Neural cell (in vitro differentiated cells): ENCODE measurements at regions not wholly inside any gene's neighbourhood (a gene's known extent, or its start where the extent isn't known, plus 50 kb on each side); places are given as distances from the start of the nearest gene placed in this dataset.

Source experiments
- H2AFZ ChIP-seq: fragments of 200-600, 300-800 bp; sonication (generic), shearing (Covaris generic); 2 replicates; pipeline ENCODE4 v1.6.0; 2014; ENCODE audit warnings: low read depth, mild to moderate bottlenecking, antibody characterized with exemption, low read length, moderate library complexity
- H3F3A ChIP-seq: fragments of 200-600 bp; shearing (Covaris generic); 2 replicates; pipeline ENCODE4 v1.6.1; 2016; ENCODE audit warnings: mild to moderate bottlenecking, moderate library complexity, mixed read lengths, antibody characterized with exemption, low read length; ENCODE audit not compliant: insufficient read depth, poor library complexity, severe bottlenecking
- H3K27ac ChIP-seq: fragments of 200-600, 300-800 bp; sonication (generic), shearing (Covaris generic); 2 replicates; pipeline ENCODE4 v1.5.1; 2014; ENCODE audit warnings: mild to moderate bottlenecking, low read length, moderate library complexity
- H3K27me3 ChIP-seq: fragments of 300-800, 200-600 bp; sonication (generic), shearing (Covaris generic); 2 replicates; pipeline ENCODE4 v1.6.0; 2014; ENCODE audit warnings: mild to moderate bottlenecking, low read depth, low read length, moderate library complexity; ENCODE audit not compliant: insufficient read depth
- H3K36me3 ChIP-seq: fragments of 300-800, 200-600 bp; sonication (generic), shearing (Covaris generic); 2 replicates; pipeline ENCODE4 v1.5.1; 2014; ENCODE audit warnings: mild to moderate bottlenecking, antibody characterized with exemption, low read length, moderate library complexity; ENCODE audit not compliant: insufficient read depth
- H3K4me2 ChIP-seq: fragments of 300-800, 200-600 bp; sonication (generic), shearing (Covaris generic); 2 replicates; pipeline ENCODE4 v1.6.0; 2014; ENCODE audit warnings: mild to moderate bottlenecking, low read length
- H3K4me3 ChIP-seq: fragments of 300-800, 200-600 bp; sonication (generic), shearing (Covaris generic); 2 replicates; pipeline ENCODE4 v1.5.1; 2014; ENCODE audit warnings: mild to moderate bottlenecking, low read length, moderate library complexity
- H3K79me2 ChIP-seq: fragments of 200-600 bp; shearing (Covaris generic); replicated peaks from 2 replicates; pipeline ENCODE4 v1.6.0; 2014; ENCODE audit warnings: mild to moderate bottlenecking, low read length, moderate library complexity; ENCODE audit not compliant: insufficient read depth
- H3K9ac ChIP-seq: fragments of 300-800, 200-600 bp; sonication (generic), shearing (Covaris generic); 2 replicates; pipeline ENCODE4 v1.6.1; 2016; ENCODE audit warnings: mild to moderate bottlenecking, low read length, mixed read lengths
- H3K9me2 ChIP-seq: fragments of 200-600 bp; shearing (Covaris generic); 2 replicates; pipeline ENCODE4 v1.6.1; 2016; ENCODE audit warnings: mild to moderate bottlenecking, low read length, mixed read lengths; ENCODE audit not compliant: insufficient read depth
- H3K9me3 ChIP-seq: fragments of 200-600, 300-800 bp; sonication (generic), shearing (Covaris generic); 2 replicates; pipeline ENCODE4 v1.6.1; 2016; ENCODE audit warnings: mild to moderate bottlenecking, mixed run types, low read length, moderate library complexity, mixed read lengths
- H4K20me1 ChIP-seq: fragments of 200-600 bp; shearing (Covaris generic); 2 replicates; pipeline ENCODE4 v1.6.1; 2016; ENCODE audit warnings: mild to moderate bottlenecking, mixed run types; ENCODE audit not compliant: insufficient read depth
- CTCF ChIP-seq: fragments of 450-650 bp; IDR thresholded peaks from 2 replicates; pipeline ENCODE4 v1.5.1; 2014; ENCODE audit warnings: antibody characterized with exemption, mild to moderate bottlenecking, moderate library complexity; ENCODE audit not compliant: poor library complexity, severe bottlenecking
- EP300 ChIP-seq: fragments of 450-650 bp; conservative IDR thresholded peaks from 2 replicates; pipeline ENCODE4 v1.6.1; 2014; ENCODE audit warnings: antibody characterized with exemption, mild to moderate bottlenecking, moderate library complexity; ENCODE audit not compliant: poor library complexity, severe bottlenecking
- EZH2 ChIP-seq: fragments of 200-600, 300-800 bp; shearing (Covaris generic), sonication (generic); IDR thresholded peaks from 2 replicates; pipeline ENCODE4 v1.6.1; 2014; ENCODE audit warnings: antibody characterized with exemption, low read length, borderline replicate concordance, mild to moderate bottlenecking; ENCODE audit not compliant: insufficient read depth, poor library complexity, severe bottlenecking
- MXI1 ChIP-seq: fragments of 450-650 bp; conservative IDR thresholded peaks from 2 replicates; pipeline ENCODE4 v1.6.1; 2014; ENCODE audit warnings: antibody characterized with exemption, mild to moderate bottlenecking; ENCODE audit not compliant: poor library complexity, severe bottlenecking
- POLR2AphosphoS5 ChIP-seq: IDR thresholded peaks from 2 replicates; pipeline ENCODE4 v1.6.1; 2012
- RAD21 ChIP-seq: fragments of 450-650 bp; conservative IDR thresholded peaks from 2 replicates; pipeline ENCODE4 v1.6.1; 2014; ENCODE audit warnings: antibody characterized with exemption, mild to moderate bottlenecking, moderate library complexity
- REST ChIP-seq: IDR thresholded peaks from 2 replicates; pipeline ENCODE4 v1.6.1; 2012; ENCODE audit warnings: borderline replicate concordance
- SMC3 ChIP-seq: fragments of 450-650 bp; conservative IDR thresholded peaks from 2 replicates; pipeline ENCODE4 v1.6.1; 2014; ENCODE audit warnings: antibody characterized with exemption, mild to moderate bottlenecking, moderate library complexity; ENCODE audit not compliant: poor library complexity
- TAF1 ChIP-seq: IDR thresholded peaks from 2 replicates; pipeline ENCODE4 v1.6.1; 2012; ENCODE audit warnings: low read depth

- no peaks in the 10 kb centered on the region for H4K20me1 ChIP-seq
- H3K27me3 ChIP-seq, result no peaks in the 10 kb centered on the region
- H3K27ac ChIP-seq, result no peak overlapping the region
- H3K4me2 ChIP-seq, result no peak overlapping the region
- H3K4me3 ChIP-seq, result no peak overlapping the region
- H3K9me2 ChIP-seq, result no peaks in the 10 kb centered on the region
- no peak overlapping the region for H3K9ac ChIP-seq
- H3K79me2 ChIP-seq, result no peaks in the 10 kb centered on the region
- H3K9me3 ChIP-seq, result no peaks in the 10 kb centered on the region
- TF ChIP-seq POLR2AphosphoS5 (no peak), REST (no peak), EP300 (no peak), SMC3 (no peak), CTCF (no peak), EZH2 (no peak), MXI1 (no peak), TAF1 (no peak), RAD21 (no peak)
- H3K36me3 ChIP-seq, result no peaks in the 10 kb centered on the region
- no peaks in the 10 kb centered on the region for H3F3A ChIP-seq
- H2AFZ ChIP-seq, result no peak overlapping the region
Measured at GRCh38 chr6:113539202-113539601, 317.9 kb upstream of the MARCKS start.

- H3F3A ChIP-seq, result no peaks in the 10 kb centered on the region
- H2AFZ ChIP-seq, result no peak overlapping the region
- H3K27ac ChIP-seq, result no peak overlapping the region
- H3K9me3 ChIP-seq, result no peaks in the 10 kb centered on the region
- no peak overlapping the region for H3K9ac ChIP-seq
- H4K20me1 ChIP-seq, result no peaks in the 10 kb centered on the region
- H3K4me2 ChIP-seq, result no peak overlapping the region
- TF ChIP-seq SMC3, result no peak
- TF ChIP-seq EZH2, result no peak
- TF ChIP-seq MXI1, result no peak
- no peak for TF ChIP-seq TAF1
- no peak for TF ChIP-seq CTCF
- TF ChIP-seq REST, result no peak
- TF ChIP-seq POLR2AphosphoS5, result no peak
- no peak for TF ChIP-seq EP300
- no peak for TF ChIP-seq RAD21
- no peak overlapping the region for H3K4me3 ChIP-seq
- no peaks in the 10 kb centered on the region for H3K36me3 ChIP-seq
- H3K9me2 ChIP-seq, result no peaks in the 10 kb centered on the region
- H3K79me2 ChIP-seq, result no peaks in the 10 kb centered on the region
- no peaks in the 10 kb centered on the region for H3K27me3 ChIP-seq
Measured at GRCh38 chr6:113539623-113540022, 317.5 kb upstream of the MARCKS start.
